Epidermal melanocyte (primary cell): ENCODE measurements at regions not wholly inside any gene's neighbourhood (a gene's known extent, or its start where the extent isn't known, plus 50 kb on each side); places are given as distances from the start of the nearest gene placed in this dataset.

Source experiments
- DNase-seq: peaks from one replicate; pipeline ENCODE4 v3.0.0; 2011; ENCODE audit warnings: low spot score; ENCODE audit not compliant: insufficient read length

DNA sequence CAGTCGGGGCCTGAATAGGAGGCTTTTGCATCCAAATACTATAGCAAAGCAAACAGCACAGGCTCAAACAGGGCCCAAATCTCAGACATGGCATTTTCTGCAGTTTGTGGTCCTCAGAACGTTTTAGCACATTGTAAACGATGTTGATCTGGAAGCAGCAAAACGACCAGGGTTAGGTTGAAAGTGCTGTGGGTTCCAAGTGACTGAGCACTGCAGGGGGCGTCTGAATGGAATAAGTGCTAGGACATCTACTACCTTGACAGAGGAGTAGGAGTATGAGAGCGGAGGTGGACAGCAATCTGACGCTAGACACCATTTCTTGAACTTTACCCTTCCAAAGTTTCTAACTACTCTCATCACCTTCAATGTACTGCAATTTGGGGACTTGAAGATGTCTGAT is 214.9 kb downstream of the BARHL2 start:
- no peak for DNase-seq

DNA sequence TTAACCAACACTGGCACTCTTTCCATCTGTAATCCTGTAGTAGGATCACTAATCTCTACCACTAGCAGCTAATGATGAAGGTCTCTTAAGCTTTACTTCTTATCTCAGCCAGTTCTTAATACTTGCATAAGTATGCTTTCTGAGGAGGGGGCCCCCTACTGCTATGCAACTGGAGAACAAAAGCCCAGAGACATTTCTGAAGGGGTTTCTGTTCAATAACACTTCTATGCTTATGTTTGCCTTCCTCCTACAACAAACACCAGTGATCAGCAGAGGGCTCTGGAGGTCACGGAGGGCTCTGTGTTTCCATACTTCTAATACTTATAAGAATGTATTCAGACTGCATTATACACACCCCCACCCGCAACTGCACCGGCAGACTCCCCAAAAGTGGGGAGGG is 215.8 kb downstream of the BARHL2 start:
- DNase-seq: no peak

- DNase-seq: no peak
Measured at GRCh38 chr1:90494748-90495282, 222.3 kb downstream of the BARHL2 start.

DNA sequence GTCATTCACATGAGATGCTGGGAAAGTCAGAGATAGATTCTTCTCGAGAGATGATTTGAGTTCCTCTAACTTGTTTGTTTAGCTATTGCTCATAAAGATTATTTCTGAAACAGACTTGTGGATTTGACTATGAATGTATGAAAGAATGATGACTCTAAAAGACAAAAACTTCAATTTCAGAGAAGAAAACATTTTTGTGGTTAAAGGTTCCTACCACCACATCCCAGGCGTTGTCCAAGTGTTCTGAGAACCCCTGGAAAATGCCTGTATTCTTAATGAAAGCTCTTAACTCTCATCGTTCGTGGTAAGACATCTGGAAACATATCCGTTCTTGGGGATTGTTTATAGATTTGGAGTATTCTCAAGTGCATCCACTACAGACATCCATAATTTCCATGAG is 228.7 kb downstream of the BARHL2 start:
- DNase-seq: no peak

DNA sequence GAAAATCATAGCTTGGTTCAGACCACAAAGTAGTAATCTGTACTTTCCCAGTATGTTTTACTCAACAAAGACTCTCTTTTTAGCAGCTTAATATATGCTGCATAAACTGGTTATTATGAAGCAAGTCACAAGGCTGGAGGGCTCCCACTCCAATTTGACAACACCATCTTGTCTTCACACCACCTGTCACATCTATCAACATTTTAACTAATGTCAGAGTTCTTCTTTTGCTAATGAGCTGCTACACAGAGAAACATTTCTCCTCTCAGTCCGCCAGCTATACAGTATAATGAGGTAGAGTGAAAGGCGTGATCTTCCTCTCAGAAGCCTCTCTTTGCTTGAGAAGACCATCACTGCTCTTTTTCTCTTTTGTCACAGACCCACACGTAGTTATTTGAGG is 230.1 kb downstream of the BARHL2 start:
- DNase-seq: no peak

DNA sequence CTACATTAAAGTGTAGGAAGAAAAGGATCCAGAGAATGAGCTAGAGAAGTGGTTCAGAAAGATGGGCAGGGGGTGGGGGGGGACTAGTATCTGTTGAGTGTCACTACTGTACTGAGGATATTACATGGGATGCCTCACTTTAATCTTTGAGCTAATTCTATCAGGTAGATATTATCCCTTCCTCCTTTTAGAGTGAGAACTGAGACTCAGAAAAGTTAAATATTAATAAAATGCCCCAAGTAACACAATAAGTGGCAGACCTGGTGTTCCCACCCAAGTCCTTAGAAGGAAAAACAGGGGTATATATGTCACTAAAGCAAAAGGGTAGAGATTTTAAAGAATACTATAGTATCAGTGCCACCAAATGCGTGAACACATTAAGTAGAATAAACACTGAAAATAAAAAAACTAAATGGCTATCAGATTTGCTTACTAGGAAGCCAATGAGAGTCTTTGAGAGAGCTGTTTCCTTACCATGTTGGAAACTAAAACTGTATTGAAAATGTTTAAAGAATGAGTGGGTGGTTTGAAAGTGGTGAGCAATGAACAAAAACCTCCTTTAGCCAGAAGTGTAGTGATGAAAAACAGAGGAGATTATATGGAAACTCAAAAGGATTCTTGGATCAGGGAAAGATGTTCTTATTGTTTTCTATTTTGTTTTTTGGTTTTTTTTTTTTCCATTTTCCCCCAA is 230.8 kb downstream of the BARHL2 start:
- DNase-seq: no peak

DNA sequence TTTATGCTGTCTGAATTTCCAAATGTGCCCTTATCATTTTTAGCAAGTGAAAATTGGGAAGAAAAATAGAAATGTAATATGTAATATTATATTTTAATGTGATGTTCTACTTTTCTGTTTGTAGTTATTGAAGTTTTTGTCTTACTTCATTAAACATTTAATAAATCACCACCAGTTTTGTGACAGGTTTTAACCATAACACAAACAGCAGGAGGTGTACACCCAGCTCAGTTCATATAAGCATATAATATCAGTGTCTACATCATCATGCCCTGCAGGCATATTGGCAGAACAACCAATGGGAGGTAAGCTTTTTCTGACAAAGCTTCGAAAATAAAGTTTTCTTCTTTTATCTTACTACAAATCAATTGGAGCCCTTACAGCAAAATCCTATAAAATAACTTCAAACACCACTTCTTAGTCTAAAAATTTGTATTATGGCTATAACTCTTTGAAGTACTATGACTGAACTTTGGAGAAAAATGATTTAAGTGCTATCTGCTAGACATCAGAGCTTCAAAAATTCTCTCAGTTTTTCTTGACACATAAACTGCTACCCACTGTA is 236.7 kb downstream of the BARHL2 start:
- DNase-seq: no peak

- DNase-seq: no peak
Measured at GRCh38 chr1:90476994-90477393, 240.1 kb downstream of the BARHL2 start.

- no peak for DNase-seq
Measured at GRCh38 chr1:90476411-90476810, 240.7 kb downstream of the BARHL2 start.

DNA sequence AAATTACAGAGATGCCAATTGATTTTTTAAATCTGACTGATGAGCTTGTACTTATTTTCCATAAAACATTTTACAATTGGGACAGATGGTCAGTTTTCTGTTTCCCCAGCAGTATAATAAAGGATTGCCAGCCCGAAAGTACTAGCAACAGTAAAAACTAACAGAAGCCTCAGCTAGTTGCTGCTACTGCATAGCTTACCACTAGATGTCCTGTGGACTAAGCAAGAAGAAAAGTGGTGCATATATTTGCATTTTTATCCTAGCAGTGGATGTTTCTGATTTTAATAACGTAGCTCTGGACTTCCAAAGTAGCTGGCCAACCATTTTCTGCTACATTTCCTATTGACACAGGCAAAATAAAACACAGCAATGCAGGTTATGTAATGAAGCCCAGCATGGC is 241.5 kb downstream of the BARHL2 start:
- no peak for DNase-seq

DNA sequence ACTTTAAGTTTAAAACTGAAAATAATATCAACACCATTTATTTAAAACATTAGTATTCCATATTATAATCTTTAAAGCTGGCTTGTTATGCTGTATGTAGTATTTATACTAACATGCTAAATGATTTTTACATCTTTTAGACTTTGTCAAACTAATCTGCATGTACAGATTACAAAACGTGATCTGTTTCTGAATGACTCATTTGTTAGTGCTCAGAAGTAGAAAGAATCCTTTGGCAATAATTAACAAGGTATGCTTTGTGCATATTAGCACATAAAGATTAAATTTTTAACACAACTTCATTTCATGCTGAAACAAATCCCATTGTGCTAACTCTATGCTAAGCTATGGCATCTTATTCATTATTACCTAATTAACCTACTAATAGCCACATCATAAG is 242.4 kb downstream of the BARHL2 start:
- no peak for DNase-seq

- DNase-seq: no peak
Measured at GRCh38 chr1:90474158-90474557, 242.9 kb downstream of the BARHL2 start.

GRCh38 chr1:90472775-90473174 is 244.3 kb downstream of the BARHL2 start:
- no peak for DNase-seq

DNA sequence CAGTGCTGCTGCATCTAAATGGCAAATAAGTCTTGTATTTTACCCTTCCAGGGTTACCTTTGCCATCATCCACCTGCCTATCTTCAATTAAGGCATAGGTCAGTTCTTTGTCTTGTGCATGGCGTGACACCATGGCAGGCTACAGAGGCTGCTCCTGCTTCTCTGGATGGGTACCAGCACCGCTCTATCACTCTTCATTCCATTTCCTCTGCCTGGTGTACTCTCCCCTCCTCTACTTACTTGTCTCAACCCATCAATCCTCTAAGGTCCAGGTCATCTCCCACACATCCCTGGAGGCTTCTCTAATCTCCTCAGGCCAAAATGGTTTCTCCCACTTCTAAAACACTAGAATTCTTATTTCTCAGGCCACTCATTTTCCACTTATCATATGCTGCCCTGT is 257.5 kb downstream of the BARHL2 start:
- DNase-seq: no peak

- DNase-seq: no peak
Measured at GRCh38 chr1:90457985-90458384, 259.1 kb downstream of the BARHL2 start.

DNA sequence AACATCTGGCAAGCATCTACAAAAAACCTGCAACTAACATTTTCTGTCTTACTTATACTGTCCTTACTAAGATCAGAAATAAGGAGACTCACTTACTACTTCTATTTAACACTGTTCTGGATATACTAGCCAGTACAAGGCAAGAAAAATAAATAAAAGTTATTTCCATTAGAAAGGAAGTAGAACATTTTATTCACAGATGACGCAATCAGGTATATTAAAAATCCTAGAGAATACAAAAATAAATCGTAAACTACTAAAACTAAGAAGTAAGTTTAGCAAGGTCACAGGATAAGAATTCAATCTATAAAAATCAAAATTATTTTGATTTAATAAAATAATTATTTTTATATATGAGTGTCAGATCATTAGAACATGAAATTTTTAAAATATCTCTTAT is 264.6 kb downstream of the BARHL2 start:
- no peak for DNase-seq

GRCh38 chr1:90443354-90443753 is 273.7 kb downstream of the BARHL2 start:
- DNase-seq: no peak

- no peak for DNase-seq
Measured at GRCh38 chr1:90435351-90435750, 281.8 kb downstream of the BARHL2 start.

DNA sequence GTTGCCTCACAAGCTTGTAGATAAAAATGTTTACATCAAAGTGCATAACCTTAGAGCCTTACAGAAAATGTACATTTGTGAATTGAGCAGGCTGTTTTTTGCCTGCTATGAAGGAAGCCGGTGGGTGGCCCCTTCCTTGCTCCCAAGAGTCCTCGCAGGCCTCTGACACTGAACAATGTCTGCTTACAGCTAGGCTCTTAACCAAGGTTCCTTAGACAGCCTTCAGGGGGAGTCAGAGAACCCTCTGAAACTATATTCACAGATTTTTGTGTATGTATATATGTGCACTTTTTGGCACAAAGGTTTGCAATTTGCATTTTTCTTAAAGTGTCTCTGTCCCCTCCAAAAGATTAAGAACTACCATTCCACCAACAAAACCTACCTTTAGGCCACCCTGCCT is 282.6 kb downstream of the BARHL2 start:
- no peak for DNase-seq

- DNase-seq: no peak
Measured at GRCh38 chr1:90417126-90417525, 300.0 kb downstream of the BARHL2 start.

DNA sequence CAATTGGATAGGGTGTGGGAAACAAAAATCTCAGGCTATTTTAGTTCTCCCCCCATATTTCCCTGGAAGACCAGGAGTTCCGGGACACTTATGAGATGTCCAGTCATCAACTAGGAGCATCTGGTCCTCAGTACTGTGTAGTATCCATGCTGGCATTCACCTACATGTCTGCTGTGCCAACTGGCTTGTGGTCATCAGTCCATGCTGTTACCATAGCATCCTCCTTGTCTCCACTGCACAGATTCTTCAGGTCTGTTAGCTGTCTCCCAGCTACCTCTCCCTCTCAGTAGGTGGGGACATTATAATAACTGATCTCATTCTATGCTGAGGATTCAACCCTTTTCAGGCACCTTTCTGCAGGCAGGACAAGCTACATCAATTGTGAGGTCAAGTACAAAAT is 302.9 kb downstream of the BARHL2 start:
- no peak for DNase-seq

- DNase-seq: no peak
Measured at GRCh38 chr1:90413519-90413918, 303.6 kb downstream of the BARHL2 start.

- DNase-seq: no peak
Measured at GRCh38 chr1:90412563-90412962, 304.5 kb downstream of the BARHL2 start.
